ENCODE measurements at regions not wholly inside any gene's neighbourhood (a gene's known extent, or its start where the extent isn't known, plus 50 kb on each side); places are given as distances from the start of the nearest gene placed in this dataset.

- TF ChIP-seq SIN3A (IDR thresholded peaks at IDR 0.05; ENCODE audit: borderline replicate concordance, insufficient read depth, low read length) (no peak), REST (IDR thresholded peaks at IDR 0.05; ENCODE audit: insufficient read depth in 1 of 2, low read depth in 2 of 2, low read length in 2 of 2) (no peak), POLR2AphosphoS5 (IDR thresholded peaks at IDR 0.05; ENCODE audit: low read depth, low read length) (no peak), TAF1 (IDR thresholded peaks at IDR 0.05; ENCODE audit: borderline replicate concordance, insufficient read depth, low read length) (no peak), FOXP2 (optimal IDR thresholded peaks at IDR 0.05; ENCODE audit: borderline replicate concordance, extremely low read depth, extremely low read length, insufficient read depth) (no peak)
Observed at GRCh38 chr10:21069278-21069677, 172.2 kb upstream of the NEBL start.

- TF ChIP-seq TAF1 (IDR thresholded peaks at IDR 0.05; ENCODE audit: borderline replicate concordance, insufficient read depth, low read length) = no peak
- TF ChIP-seq SIN3A (IDR thresholded peaks at IDR 0.05; ENCODE audit: borderline replicate concordance, insufficient read depth, low read length) = no peak
- no peak for TF ChIP-seq FOXP2 (optimal IDR thresholded peaks at IDR 0.05; ENCODE audit: borderline replicate concordance, extremely low read depth, extremely low read length, insufficient read depth)
- TF ChIP-seq POLR2AphosphoS5 (IDR thresholded peaks at IDR 0.05; ENCODE audit: low read depth, low read length) = no peak
- no peak for TF ChIP-seq REST (IDR thresholded peaks at IDR 0.05; ENCODE audit: insufficient read depth in 1 of 2, low read depth in 2 of 2, low read length in 2 of 2)
Observed at GRCh38 chr10:21068026-21068656, 171.0 kb upstream of the NEBL start.

GRCh38 chr10:21065621-21066248, 168.6 kb upstream of the NEBL start:
- no peak for TF ChIP-seq POLR2AphosphoS5 (IDR thresholded peaks at IDR 0.05; ENCODE audit: low read depth, low read length)
- no peak for TF ChIP-seq TAF1 (IDR thresholded peaks at IDR 0.05; ENCODE audit: borderline replicate concordance, insufficient read depth, low read length)
- TF ChIP-seq SIN3A (IDR thresholded peaks at IDR 0.05; ENCODE audit: borderline replicate concordance, insufficient read depth, low read length) = no peak
- TF ChIP-seq REST (IDR thresholded peaks at IDR 0.05; ENCODE audit: insufficient read depth in 1 of 2, low read depth in 2 of 2, low read length in 2 of 2) = no peak
- TF ChIP-seq FOXP2 (optimal IDR thresholded peaks at IDR 0.05; ENCODE audit: borderline replicate concordance, extremely low read depth, extremely low read length, insufficient read depth) = no peak

GRCh38 chr10:21061982-21062381, 164.9 kb upstream of the NEBL start:
- TF ChIP-seq TAF1 (IDR thresholded peaks at IDR 0.05; ENCODE audit: borderline replicate concordance, insufficient read depth, low read length) (no peak), SIN3A (IDR thresholded peaks at IDR 0.05; ENCODE audit: borderline replicate concordance, insufficient read depth, low read length) (no peak)

- TF ChIP-seq FOXP2 (optimal IDR thresholded peaks at IDR 0.05; ENCODE audit: borderline replicate concordance, extremely low read depth, extremely low read length, insufficient read depth) (no peak), SIN3A (IDR thresholded peaks at IDR 0.05; ENCODE audit: borderline replicate concordance, insufficient read depth, low read length) (no peak), TAF1 (IDR thresholded peaks at IDR 0.05; ENCODE audit: borderline replicate concordance, insufficient read depth, low read length) (no peak), POLR2AphosphoS5 (IDR thresholded peaks at IDR 0.05; ENCODE audit: low read depth, low read length) (no peak), REST (IDR thresholded peaks at IDR 0.05; ENCODE audit: insufficient read depth in 1 of 2, low read depth in 2 of 2, low read length in 2 of 2) (no peak)
Observed at GRCh38 chr10:21061184-21061583, 164.1 kb upstream of the NEBL start.

All from PFSK-1 (cell line).